Activated CD8-positive, alpha-beta memory T cell treated with anti-CD3 and anti-CD28 coated beads for 1 hour (primary cell): ENCODE measurements at regions not wholly inside any gene's neighbourhood (a gene's known extent, or its start where the extent isn't known, plus 50 kb on each side); places are given as distances from the start of the nearest gene placed in this dataset.
"Not testable (repeated sequence)": the region's sequence is repeated elsewhere in the genome, so short reads cannot be mapped to it uniquely, and the experiment has no call there.

Experiments used
- DNase-seq, 2 donors: peaks; one replicate each; pipeline ENCODE4 v3.0.0-alpha.2; 2020; ENCODE audit warnings: low read depth in 1 of 2; ENCODE audit errors: extremely low read depth in 1 of 2

- DNase-seq = no peak
Measured at GRCh38 chr11:127998421-127998820, 588.9 kb downstream of the ETS1 start.

GRCh38 chr11:127997594-127997993 lies 589.8 kb downstream of the ETS1 start:
- DNase-seq = no peak

- DNase-seq = no peak
Measured at GRCh38 chr11:127996825-127997224, 590.5 kb downstream of the ETS1 start.

GRCh38 chr11:127995921-127996320 lies 591.4 kb downstream of the ETS1 start:
- DNase-seq = no peak

GRCh38 chr11:127994736-127995135 lies 592.6 kb downstream of the ETS1 start:
- DNase-seq = no peak

GRCh38 chr11:127993788-127994187 lies 593.6 kb downstream of the ETS1 start:
- no peak for DNase-seq

GRCh38 chr11:127993281-127993680 lies 594.1 kb downstream of the ETS1 start:
- no peak for DNase-seq

GRCh38 chr11:127986073-127986472 lies 601.3 kb downstream of the ETS1 start:
- DNase-seq = no peak

GRCh38 chr11:127972816-127973215 lies 614.5 kb downstream of the ETS1 start:
- no peak for DNase-seq

- no peak for DNase-seq
Measured at GRCh38 chr11:127971448-127971847, 615.9 kb downstream of the ETS1 start.

- DNase-seq = no peak
Measured at GRCh38 chr11:127966821-127967220, 620.5 kb downstream of the ETS1 start.

- DNase-seq = no peak
Measured at GRCh38 chr11:127965939-127966668, 621.3 kb downstream of the ETS1 start.

- DNase-seq = no peak
Measured at GRCh38 chr11:127962416-127962815, 624.9 kb downstream of the ETS1 start.

GRCh38 chr11:127950162-127950561 lies 637.2 kb downstream of the ETS1 start:
- no peak for DNase-seq

GRCh38 chr11:127943763-127944162 lies 643.6 kb downstream of the ETS1 start:
- no peak for DNase-seq

GRCh38 chr11:127943152-127943551 lies 644.2 kb downstream of the ETS1 start:
- no peak for DNase-seq

GRCh38 chr11:127941554-127941953 lies 645.8 kb downstream of the ETS1 start:
- not testable (repeated sequence) for DNase-seq

GRCh38 chr11:127939000-127939399 lies 648.4 kb downstream of the ETS1 start:
- DNase-seq = no peak

GRCh38 chr11:127935081-127935480 lies 652.3 kb downstream of the ETS1 start:
- no peak for DNase-seq

GRCh38 chr11:127933961-127934360 lies 653.4 kb downstream of the ETS1 start:
- not testable (repeated sequence) for DNase-seq

GRCh38 chr11:127931803-127932202 lies 655.6 kb downstream of the ETS1 start:
- DNase-seq = no peak

GRCh38 chr11:127926721-127927120 lies 660.6 kb downstream of the ETS1 start:
- DNase-seq = no peak

GRCh38 chr11:127925475-127925874 lies 661.9 kb downstream of the ETS1 start:
- no peak for DNase-seq
